Adrenal gland (tissue), 5 donors: ENCODE measurements at regions not wholly inside any gene's neighbourhood (a gene's known extent, or its start where the extent isn't known, plus 50 kb on each side); places are given as distances from the start of the nearest gene placed in this dataset.

ENCODE experiments used
- CTCF ChIP-seq, 6 experiments: fragments of 450-650 bp in 4 of 6; fragments of 200-600 bp in 2 of 6; sonication (generic) in 1 of 6; IDR thresholded peaks; 1 replicate in 5 of 6; 2 replicates in 1 of 6; pipeline versions ENCODE4 v1.5.1 to v1.8.0; 2016 to 2021; ENCODE audit warnings: antibody characterized with exemption in 6 of 6, mild to moderate bottlenecking in 2 of 6, moderate library complexity in 1 of 6
- POLR2A ChIP-seq, 2 donors: fragments of 450-650 bp; IDR thresholded peaks; one replicate each; pipeline ENCODE4 v1.6.1; 2017; ENCODE audit warnings: antibody characterized with exemption in 2 of 2, mild to moderate bottlenecking in 2 of 2, moderate library complexity in 1 of 2
- donor health status: DM: no; HTN: no; CAD: no.

- no peak for TF ChIP-seq CTCF (IDR thresholded peaks at IDR 0.05)
- no peak for TF ChIP-seq POLR2A (IDR thresholded peaks at IDR 0.05)
Measured at GRCh38 chr20:52768694-52769093, 203.5 kb upstream of the TSHZ2 start.
